GM23338 (cell line): ENCODE measurements at regions not wholly inside any gene's neighbourhood (a gene's known extent, or its start where the extent isn't known, plus 50 kb on each side); places are given as distances from the start of the nearest gene placed in this dataset.

Source experiments
- ATAC-seq: fragments of 200-7000 bp; cut with Tn5 transposase; 3 replicates; pipeline ENCODE4 v1.9.1; 2020
- DNase-seq: peaks from one replicate; pipeline ENCODE4 v3.0.0-alpha.2; 2015; ENCODE audit warnings: low spot score
- H2AFZ ChIP-seq: fragments of 200-600 bp; sonication (generic); 2 replicates; pipeline ENCODE4 v1.8.0; 2016; ENCODE audit warnings: antibody characterized with exemption, mild to moderate bottlenecking, moderate library complexity
- H3F3A ChIP-seq: fragments of 200-600 bp; sonication (generic); replicated peaks from 2 replicates; pipeline ENCODE4 v1.8.0; 2017; ENCODE audit warnings: antibody characterized with exemption, mixed run types, low read depth
- H3K27ac ChIP-seq: fragments of 200-600 bp; sonication (generic); 2 replicates; pipeline ENCODE4 v1.6.1; 2016; ENCODE audit warnings: low read depth
- H3K27me3 ChIP-seq: fragments of 200-600 bp; sonication (generic); 2 replicates; pipeline ENCODE4 v1.8.0; 2016; ENCODE audit warnings: mild to moderate bottlenecking, mixed run types, moderate library complexity; ENCODE audit not compliant: insufficient read depth
- H3K36me3 ChIP-seq: fragments of 200-600 bp; sonication (generic); 2 replicates; pipeline ENCODE4 v1.8.0; 2016; ENCODE audit warnings: mild to moderate bottlenecking; ENCODE audit not compliant: insufficient read depth
- H3K4me1 ChIP-seq: fragments of 200-600 bp; sonication (generic); 2 replicates; pipeline ENCODE4 v1.8.0; 2016; ENCODE audit warnings: mild to moderate bottlenecking, moderate library complexity; ENCODE audit not compliant: insufficient read depth
- H3K4me2 ChIP-seq: fragments of 200-600 bp; sonication (generic); 2 replicates; pipeline ENCODE4 v1.7.1; 2017; ENCODE audit warnings: mixed run types
- H3K4me3 ChIP-seq: fragments of 200-600 bp; sonication (generic); 2 replicates; pipeline ENCODE4 v1.6.1; 2016; ENCODE audit warnings: mixed run types
- H3K79me2 ChIP-seq: fragments of 200-600 bp; sonication (generic); replicated peaks from 2 replicates; pipeline ENCODE4 v1.8.0; 2017; ENCODE audit warnings: mild to moderate bottlenecking; ENCODE audit not compliant: insufficient read depth
- H3K9me2 ChIP-seq: fragments of 200-600 bp; sonication (generic); 2 replicates; pipeline ENCODE4 v1.8.0; 2017; ENCODE audit not compliant: insufficient read depth
- H4K20me1 ChIP-seq: fragments of 200-600 bp; sonication (generic); replicated peaks from 2 replicates; pipeline ENCODE4 v1.8.0; 2017; ENCODE audit warnings: mild to moderate bottlenecking; ENCODE audit not compliant: insufficient read depth
- H3K27ac Mint-ChIP-seq: 2 replicates; pipeline ENCODE4 v1.8.0; 2020; ENCODE audit warnings: inconsistent platforms, mild to moderate bottlenecking, moderate library complexity, mixed read lengths
- H3K27me3 Mint-ChIP-seq: 3 replicates; pipeline ENCODE4 v1.8.0; 2022; ENCODE audit warnings: low read depth, mild to moderate bottlenecking, moderate library complexity, mixed read lengths, inconsistent platforms; ENCODE audit not compliant: insufficient read depth, poor library complexity
- H3K36me3 Mint-ChIP-seq: 3 replicates; pipeline ENCODE4 v1.8.0; 2021; ENCODE audit warnings: low read depth, mild to moderate bottlenecking, inconsistent platforms, moderate library complexity, mixed read lengths
- H3K4me1 Mint-ChIP-seq: 3 replicates; pipeline ENCODE4 v1.8.0; 2020; ENCODE audit warnings: mild to moderate bottlenecking, inconsistent platforms, mixed read lengths
- H3K4me3 Mint-ChIP-seq: 3 replicates; pipeline ENCODE4 v1.8.0; 2021; ENCODE audit warnings: moderate library complexity, mild to moderate bottlenecking, inconsistent platforms, mixed read lengths
- H3K9me3 Mint-ChIP-seq: 3 replicates; pipeline ENCODE4 v1.8.0; 2020; ENCODE audit warnings: moderate library complexity, mild to moderate bottlenecking, inconsistent platforms, mixed read lengths
- CREB1 ChIP-seq: fragments of 250-450 bp; sonication (Bioruptor Pico); IDR thresholded peaks from 2 replicates; pipeline ENCODE4 v1.5.0; 2020; ENCODE audit warnings: low read depth, mild to moderate bottlenecking, moderate library complexity
- CTCF ChIP-seq, 2 experiments: fragments of 200-600 bp in 1 of 2; sonication (generic) in 1 of 2; conservative IDR thresholded peaks; 2 replicates each; pipeline versions ENCODE4 v1.5.1 to v1.6.1; 2016 to 2017; ENCODE audit warnings: antibody characterized with exemption in 2 of 2, low read depth in 2 of 2, mild to moderate bottlenecking in 2 of 2, moderate library complexity in 1 of 2
- ETS1 ChIP-seq: IDR thresholded peaks from 2 replicates; pipeline ENCODE4 v1.6.1; 2016; ENCODE audit warnings: antibody characterized with exemption
- EZH2 ChIP-seq: fragments of 200-600 bp; sonication (generic); IDR thresholded peaks from one replicate; pipeline ENCODE4 v1.8.0; 2017; ENCODE audit warnings: antibody characterized with exemption, mild to moderate bottlenecking, low read depth; ENCODE audit not compliant: unreplicated experiment
- JUNB ChIP-seq: IDR thresholded peaks from one replicate; pipeline ENCODE4 v1.6.1; 2016; ENCODE audit warnings: antibody characterized with exemption; ENCODE audit not compliant: unreplicated experiment
- POLR2AphosphoS5 ChIP-seq: IDR thresholded peaks from 2 replicates; pipeline ENCODE4 v1.6.1; 2016; ENCODE audit warnings: antibody characterized with exemption, low read depth
- STAT1 ChIP-seq: IDR thresholded peaks from one replicate; pipeline ENCODE4 v1.6.1; 2016; ENCODE audit warnings: antibody characterized with exemption; ENCODE audit not compliant: unreplicated experiment
- ZNF114 ChIP-seq: fragments of 250-450 bp; sonication (Bioruptor Pico); IDR thresholded peaks from 2 replicates; pipeline ENCODE4 v1.5.0; 2020; ENCODE audit warnings: mild to moderate bottlenecking, moderate library complexity
- ZNF331 ChIP-seq: fragments of 250-450 bp; sonication (Bioruptor Pico); IDR thresholded peaks from 2 replicates; pipeline ENCODE4 v1.5.0; 2020; ENCODE audit warnings: low read depth, mild to moderate bottlenecking, moderate library complexity
- ZNF462 ChIP-seq: fragments of 250-450 bp; sonication (Bioruptor Pico); IDR thresholded peaks from 2 replicates; pipeline ENCODE4 v1.5.0; 2020; ENCODE audit warnings: mild to moderate bottlenecking, moderate library complexity

DNA sequence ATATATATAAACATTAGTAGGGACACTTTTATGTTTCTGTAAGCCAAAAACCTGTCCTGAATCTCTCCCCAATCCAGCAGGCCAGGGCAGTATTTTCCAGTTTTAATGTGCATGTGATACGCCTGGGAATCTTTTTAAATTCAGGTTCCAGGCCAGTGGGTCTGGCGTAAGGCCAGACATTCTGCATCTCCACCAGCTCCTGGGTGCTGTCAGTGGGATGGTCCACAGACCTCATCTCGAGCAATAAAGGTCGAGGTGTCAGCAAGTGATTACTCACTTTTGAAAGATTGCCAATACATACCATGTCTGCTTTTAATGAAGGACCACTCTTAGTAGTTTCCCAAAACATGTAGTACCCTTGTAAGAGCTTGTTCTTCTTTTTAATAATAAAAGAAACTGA is 189.9 kb upstream of the SH3BP4 start (continued):
- TF ChIP-seq ZNF462 (CRISPR knock-in tag), result no peak
- no peak for TF ChIP-seq STAT1
- TF ChIP-seq ZNF331 (CRISPR knock-in tag), result no peak
- TF ChIP-seq JUNB, result no peak
- no peak for TF ChIP-seq CREB1 (CRISPR knock-in tag)

DNA sequence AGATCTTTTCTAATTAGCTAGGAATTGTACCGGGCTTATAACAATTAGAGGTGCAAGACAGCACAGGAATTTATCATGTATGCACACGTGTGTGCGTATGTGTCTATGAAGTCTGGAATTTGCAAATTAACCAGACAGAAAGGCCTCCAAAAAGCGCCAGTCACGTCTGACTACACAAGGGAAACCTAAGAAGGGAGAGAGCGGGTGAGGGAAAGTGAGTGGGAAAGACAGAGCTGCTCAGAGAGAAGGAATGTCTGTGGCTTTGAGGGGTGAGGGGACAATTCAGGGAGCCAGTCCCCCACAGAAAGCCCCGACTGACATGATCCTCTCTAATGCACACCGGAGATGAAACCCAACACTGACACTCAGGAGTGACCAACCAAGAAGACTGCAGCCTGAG is 197.7 kb upstream of the SH3BP4 start:
- H3K4me1 Mint-ChIP-seq, result no peaks in the 10 kb centered on the region; the same call in 1 of the 3 replicates
- ATAC-seq (no peak), DNase-seq (no peak)
- no peaks in the 10 kb centered on the region for H3K4me1 ChIP-seq
- H3K9me2 ChIP-seq, result peaks cover 4% of the 10 kb centered on the region; the same call in 1 of the 2 replicates
- no peaks in the 10 kb centered on the region for H3K36me3 Mint-ChIP-seq
- no peaks in the 10 kb centered on the region for H3K36me3 ChIP-seq
- peaks cover 5% of the 10 kb centered on the region; the same call in 1 of the 3 replicates for H3K9me3 Mint-ChIP-seq
- H3K27ac ChIP-seq, result no peak overlapping the region
- no peaks in the 10 kb centered on the region for H3K27me3 ChIP-seq
- H3K27ac Mint-ChIP-seq, result no peak overlapping the region
- H4K20me1 ChIP-seq, result no peaks in the 10 kb centered on the region
- H3K79me2 ChIP-seq, result no peaks in the 10 kb centered on the region
- H3F3A ChIP-seq, result no peaks in the 10 kb centered on the region
- no peaks in the 10 kb centered on the region for H3K27me3 Mint-ChIP-seq
- H3K4me2 ChIP-seq, result no peak overlapping the region
- no peak overlapping the region for H3K4me3 Mint-ChIP-seq
- no peak overlapping the region for H3K4me3 ChIP-seq
- no peak overlapping the region for H2AFZ ChIP-seq
- TF ChIP-seq CTCF (conservative IDR thresholded peaks at IDR 0.05; ENCODE audit: low read depth in 2 of 2) (no peak), ETS1 (no peak), ZNF114 (CRISPR knock-in tag) (no peak), EZH2 (no peak), STAT1 (no peak), ZNF331 (CRISPR knock-in tag) (no peak), POLR2AphosphoS5 (no peak)
